ENCODE measurements at regions not wholly inside any gene's neighbourhood (a gene's known extent, or its start where the extent isn't known, plus 50 kb on each side); places are given as distances from the start of the nearest gene placed in this dataset.

DNA sequence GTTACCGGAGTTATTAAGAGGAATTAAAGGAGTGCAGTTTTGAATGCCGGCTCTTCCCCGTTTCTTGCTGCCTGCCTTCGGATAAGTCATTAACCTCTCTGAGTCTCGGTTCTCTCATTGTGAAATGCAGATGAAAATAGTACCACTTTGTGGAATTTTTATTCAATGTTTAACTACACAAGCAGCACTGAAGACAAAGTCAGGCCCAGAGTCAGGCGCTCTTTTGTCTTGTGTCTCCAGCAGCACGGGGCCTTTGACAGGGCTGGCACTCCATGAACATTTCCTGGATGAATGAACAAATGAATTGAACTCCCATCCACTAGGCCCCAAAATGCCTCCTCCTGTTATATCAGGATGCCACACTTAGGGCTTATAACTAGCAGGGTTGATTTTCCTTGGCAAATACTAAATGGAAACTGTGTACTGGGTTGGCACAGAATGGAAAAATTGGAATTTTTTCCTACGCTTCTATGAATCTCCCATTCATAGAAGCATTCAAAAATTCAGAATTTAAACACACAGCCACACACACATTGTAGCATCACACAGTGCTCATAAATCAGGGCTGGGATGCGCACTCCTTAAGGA, 332.8 kb downstream of the MLLT3 start:
- no peak for TF ChIP-seq YY1 (IDR thresholded peaks at IDR 0.05; ENCODE audit: insufficient read depth, insufficient read length)
- no peak for TF ChIP-seq ZNF274 (IDR thresholded peaks at IDR 0.05; ENCODE audit: low read depth, low read length)
